ENCODE measurements at regions not wholly inside any gene's neighbourhood (a gene's known extent, or its start where the extent isn't known, plus 50 kb on each side); places are given as distances from the start of the nearest gene placed in this dataset.

DNA sequence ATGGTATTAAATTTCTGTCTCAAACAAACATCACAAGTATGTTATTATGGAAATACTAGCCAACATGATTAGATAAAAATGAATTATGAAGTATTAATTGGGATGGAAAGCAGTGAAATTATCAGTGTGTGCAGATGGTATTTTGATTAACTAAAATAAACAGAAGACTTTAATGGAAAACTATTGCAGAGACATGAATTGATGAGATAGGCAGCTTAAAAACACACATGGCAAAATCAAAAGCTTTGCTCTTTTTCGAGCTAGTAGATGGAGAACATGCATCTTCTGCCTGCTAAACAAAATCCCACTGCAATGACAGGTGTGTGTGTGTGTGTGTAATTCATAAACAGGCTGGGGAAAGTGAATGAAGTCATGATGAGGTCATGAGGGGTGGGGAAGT, 426.2 kb downstream of the MTRR start:
- TF ChIP-seq CTCF (optimal IDR thresholded peaks at IDR 0.05 in 1 of 3, IDR thresholded peaks at IDR 0.05 in 1 of 3, conservative IDR thresholded peaks at IDR 0.05 in 1 of 3; ENCODE audit: extremely low read depth in 1 of 3, insufficient read depth in 2 of 3, low read length in 3 of 3) = no peak
- no peak for TF ChIP-seq EZH2 (IDR thresholded peaks at IDR 0.05; ENCODE audit: low read length)

All from keratinocyte (primary cell).